Right lobe of liver (tissue), 4 donors: ENCODE measurements at regions not wholly inside any gene's neighbourhood (a gene's known extent, or its start where the extent isn't known, plus 50 kb on each side); places are given as distances from the start of the nearest gene placed in this dataset.

Source experiments
- POLR2A ChIP-seq: fragments of 450-650 bp; IDR thresholded peaks from one replicate; pipeline ENCODE4 v1.6.1; 2017; ENCODE audit warnings: antibody characterized with exemption, mild to moderate bottlenecking
- TF ChIP-seq, protein P1 (sequence below), 4 donors: fragments of 200-600 bp in 3 of 4; fragments of 450-650 bp in 1 of 4; IDR thresholded peaks; one replicate each; pipeline versions ENCODE4 v1.5.1 to v1.8.0; 2016 to 2022; ENCODE audit warnings: antibody characterized with exemption in 4 of 4, mild to moderate bottlenecking in 2 of 4
- donor health status: DM: no; HTN: no; CAD: no.
- donor health status: DM: no; HTN: no; CAD: no.
- donor health status: DM: no; HTN: yes; CAD: no.

DNA sequence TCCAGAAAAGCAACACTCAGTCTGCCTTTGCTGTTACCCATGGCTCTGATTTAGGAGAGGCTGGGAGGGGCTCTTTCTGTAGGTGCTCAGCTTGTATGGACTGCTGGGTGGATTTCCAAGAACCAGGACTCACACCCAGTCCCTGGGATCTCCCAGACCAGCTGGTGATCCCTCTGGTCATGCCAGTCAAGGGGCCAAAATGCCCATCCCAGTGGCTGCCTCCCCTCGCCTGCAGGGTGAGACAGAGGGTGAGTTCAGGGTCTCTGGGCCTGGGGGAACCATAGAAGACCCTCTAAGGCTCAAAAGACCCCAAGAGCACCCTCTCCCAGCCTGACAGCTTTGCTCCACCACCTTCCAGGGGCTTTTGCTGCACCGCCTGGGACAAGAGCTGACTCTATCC is 78.6 kb upstream of the MYL2 start:
- TF ChIP-seq, protein P1, sequence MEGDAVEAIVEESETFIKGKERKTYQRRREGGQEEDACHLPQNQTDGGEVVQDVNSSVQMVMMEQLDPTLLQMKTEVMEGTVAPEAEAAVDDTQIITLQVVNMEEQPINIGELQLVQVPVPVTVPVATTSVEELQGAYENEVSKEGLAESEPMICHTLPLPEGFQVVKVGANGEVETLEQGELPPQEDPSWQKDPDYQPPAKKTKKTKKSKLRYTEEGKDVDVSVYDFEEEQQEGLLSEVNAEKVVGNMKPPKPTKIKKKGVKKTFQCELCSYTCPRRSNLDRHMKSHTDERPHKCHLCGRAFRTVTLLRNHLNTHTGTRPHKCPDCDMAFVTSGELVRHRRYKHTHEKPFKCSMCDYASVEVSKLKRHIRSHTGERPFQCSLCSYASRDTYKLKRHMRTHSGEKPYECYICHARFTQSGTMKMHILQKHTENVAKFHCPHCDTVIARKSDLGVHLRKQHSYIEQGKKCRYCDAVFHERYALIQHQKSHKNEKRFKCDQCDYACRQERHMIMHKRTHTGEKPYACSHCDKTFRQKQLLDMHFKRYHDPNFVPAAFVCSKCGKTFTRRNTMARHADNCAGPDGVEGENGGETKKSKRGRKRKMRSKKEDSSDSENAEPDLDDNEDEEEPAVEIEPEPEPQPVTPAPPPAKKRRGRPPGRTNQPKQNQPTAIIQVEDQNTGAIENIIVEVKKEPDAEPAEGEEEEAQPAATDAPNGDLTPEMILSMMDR (IDR thresholded peaks at IDR 0.05) = no peak
- TF ChIP-seq POLR2A = no peak
